Hematopoietic multipotent progenitor cell treated with erythropoietin and hydrocortisone succinate and interleukin-3 and kit ligand, for 17 days (in vitro differentiated cells): ENCODE measurements at regions not wholly inside any gene's neighbourhood (a gene's known extent, or its start where the extent isn't known, plus 50 kb on each side); places are given as distances from the start of the nearest gene placed in this dataset.
"Not testable (repeated sequence)": the region's sequence is repeated elsewhere in the genome, so short reads cannot be mapped to it uniquely, and the experiment has no call there.

Source experiments
- DNase-seq: peaks from one replicate; pipeline ENCODE4 v3.0.0-alpha.2; 2015; ENCODE audit warnings: low spot score

- no peak for DNase-seq
Observed at GRCh38 chr13:50453188-50453587, 390.3 kb downstream of the DLEU7 start.

GRCh38 chr13:50456111-50456510 is 387.4 kb downstream of the DLEU7 start:
- DNase-seq: no peak

GRCh38 chr13:50457415-50458393 is 385.8 kb downstream of the DLEU7 start:
- DNase-seq: no peak

- no peak for DNase-seq
Observed at GRCh38 chr13:50459046-50459445, 384.4 kb downstream of the DLEU7 start.

- no peak for DNase-seq
Observed at GRCh38 chr13:50459658-50460057, 383.8 kb downstream of the DLEU7 start.

GRCh38 chr13:50460358-50460757 is 383.1 kb downstream of the DLEU7 start:
- DNase-seq: no peak

- DNase-seq: no peak
Observed at GRCh38 chr13:50461189-50461588, 382.3 kb downstream of the DLEU7 start.

- no peak for DNase-seq
Observed at GRCh38 chr13:50463719-50464118, 379.8 kb downstream of the DLEU7 start.

- DNase-seq: no peak
Observed at GRCh38 chr13:50464349-50465251, 378.9 kb downstream of the DLEU7 start.

GRCh38 chr13:50466456-50466855 is 377.0 kb downstream of the DLEU7 start:
- no peak for DNase-seq

- DNase-seq: no peak
Observed at GRCh38 chr13:50467156-50468110, 376.1 kb downstream of the DLEU7 start.

GRCh38 chr13:50468849-50469669 is 374.4 kb downstream of the DLEU7 start:
- DNase-seq: no peak

GRCh38 chr13:50473050-50473449 is 370.4 kb downstream of the DLEU7 start:
- not testable (repeated sequence) for DNase-seq

GRCh38 chr13:50474088-50474662 is 369.3 kb downstream of the DLEU7 start:
- no peak for DNase-seq

- DNase-seq: no peak
Observed at GRCh38 chr13:50476577-50477285, 366.8 kb downstream of the DLEU7 start.

GRCh38 chr13:50481936-50482335 is 361.6 kb downstream of the DLEU7 start:
- no peak for DNase-seq

- no peak for DNase-seq
Observed at GRCh38 chr13:50483416-50483815, 360.1 kb downstream of the DLEU7 start.

GRCh38 chr13:50484472-50485113 is 358.9 kb downstream of the DLEU7 start:
- DNase-seq: no peak
